ENCODE measurements at regions not wholly inside any gene's neighbourhood (a gene's known extent, or its start where the extent isn't known, plus 50 kb on each side); places are given as distances from the start of the nearest gene placed in this dataset.
A peak's percentile ranks its signal among the peaks of the same experiment; 100 is the strongest.
"Not testable (repeated sequence)": the region's sequence is repeated elsewhere in the genome, so short reads cannot be mapped to it uniquely, and the experiment has no call there.

- DNase-seq (ENCODE audit: low spot score), result no peak
Observed at GRCh38 chr11:116043857-116044256, 539.6 kb upstream of the CADM1 start.

- not testable (repeated sequence) for DNase-seq (ENCODE audit: low spot score)
Observed at GRCh38 chr11:116043059-116043458, 538.8 kb upstream of the CADM1 start.

GRCh38 chr11:116042146-116042545 is 537.9 kb upstream of the CADM1 start:
- DNase-seq (ENCODE audit: low spot score), result no peak

GRCh38 chr11:116037861-116038260 is 533.6 kb upstream of the CADM1 start:
- no peak for DNase-seq (ENCODE audit: low spot score)

- DNase-seq (ENCODE audit: low spot score), result no peak
Observed at GRCh38 chr11:116035977-116036376, 531.8 kb upstream of the CADM1 start.

GRCh38 chr11:116033931-116034553 is 529.8 kb upstream of the CADM1 start:
- peak; percentile 47 for DNase-seq (ENCODE audit: low spot score)

GRCh38 chr11:116030697-116031331 is 526.6 kb upstream of the CADM1 start:
- DNase-seq (ENCODE audit: low spot score), result no peak

- not testable (repeated sequence) for DNase-seq (ENCODE audit: low spot score)
Observed at GRCh38 chr11:116028506-116028905, 524.3 kb upstream of the CADM1 start.

GRCh38 chr11:115999437-115999836 is 495.2 kb upstream of the CADM1 start:
- no peak for DNase-seq (ENCODE audit: low spot score)

GRCh38 chr11:115996808-115997188 is 492.6 kb upstream of the CADM1 start:
- DNase-seq (ENCODE audit: low spot score), result no peak

- no peak for DNase-seq (ENCODE audit: low spot score)
Observed at GRCh38 chr11:115996125-115996807, 492.1 kb upstream of the CADM1 start.

GRCh38 chr11:115993590-115993989 is 489.4 kb upstream of the CADM1 start:
- no peak for DNase-seq (ENCODE audit: low spot score)

- no peak for DNase-seq (ENCODE audit: low spot score)
Observed at GRCh38 chr11:115990004-115990447, 485.8 kb upstream of the CADM1 start.

- no peak for DNase-seq (ENCODE audit: low spot score)
Observed at GRCh38 chr11:115985896-115986295, 481.7 kb upstream of the CADM1 start.

- no peak for DNase-seq (ENCODE audit: low spot score)
Observed at GRCh38 chr11:115984228-115984627, 480.0 kb upstream of the CADM1 start.

- DNase-seq (ENCODE audit: low spot score), result no peak
Observed at GRCh38 chr11:115982666-115983065, 478.5 kb upstream of the CADM1 start.

- no peak for DNase-seq (ENCODE audit: low spot score)
Observed at GRCh38 chr11:115981814-115982471, 477.7 kb upstream of the CADM1 start.

- DNase-seq (ENCODE audit: low spot score), result no peak
Observed at GRCh38 chr11:115981104-115981481, 476.9 kb upstream of the CADM1 start.

- DNase-seq (ENCODE audit: low spot score), result no peak
Observed at GRCh38 chr11:115980337-115981103, 476.3 kb upstream of the CADM1 start.

GRCh38 chr11:115974703-115975102 is 470.5 kb upstream of the CADM1 start:
- no peak for DNase-seq (ENCODE audit: low spot score)

GRCh38 chr11:115967203-115967602 is 463.0 kb upstream of the CADM1 start:
- not testable (repeated sequence) for DNase-seq (ENCODE audit: low spot score)
